GM21825 (cell line): ENCODE measurements at regions not wholly inside any gene's neighbourhood (a gene's known extent, or its start where the extent isn't known, plus 50 kb on each side); places are given as distances from the start of the nearest gene placed in this dataset.
"Not testable (repeated sequence)": the region's sequence is repeated elsewhere in the genome, so short reads cannot be mapped to it uniquely, and the experiment has no call there.

Experiments used
- ATAC-seq: cut with Tn5 transposase; IDR thresholded peaks from one replicate; pipeline ENCODE4 v1.9.1; 2021; ENCODE audit warnings: mild to moderate bottlenecking, moderate library complexity; ENCODE audit not compliant: unreplicated experiment

DNA sequence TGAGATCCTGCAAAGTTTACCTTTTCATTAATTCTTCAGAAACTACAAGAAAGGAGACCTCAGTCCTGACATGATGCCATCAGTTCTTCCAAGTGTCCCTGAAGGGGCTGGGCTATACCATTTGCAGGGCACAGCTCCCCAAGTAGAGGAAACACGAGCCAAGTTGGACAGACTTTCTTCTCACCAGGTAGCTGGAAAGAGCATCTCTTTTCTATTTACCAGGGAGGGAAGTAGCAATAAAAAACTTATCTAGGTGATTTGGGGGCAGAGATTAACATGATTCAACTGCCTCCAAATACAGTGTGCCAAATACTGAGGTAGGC lies 103.9 kb upstream of the KCND3 start:
- ATAC-seq: no peak

DNA sequence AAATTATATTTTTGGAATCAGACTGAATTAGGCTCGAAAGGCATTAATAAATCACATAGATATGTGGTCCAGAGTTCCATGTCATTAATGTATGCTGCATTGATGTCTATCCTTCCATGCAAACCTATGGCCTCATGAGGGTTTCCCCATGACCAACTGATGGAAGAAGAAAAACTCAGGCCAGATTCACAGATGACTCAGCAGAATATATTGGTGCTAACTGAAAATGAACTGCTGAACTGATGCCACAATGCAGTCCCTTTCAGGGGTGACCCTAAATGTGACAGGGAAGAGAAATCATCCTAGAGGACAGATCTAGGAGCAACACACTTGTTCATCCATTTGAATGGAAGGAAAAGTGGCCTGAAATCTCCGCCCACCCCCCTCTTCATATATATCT lies 110.5 kb upstream of the KCND3 start:
- ATAC-seq: no peak

DNA sequence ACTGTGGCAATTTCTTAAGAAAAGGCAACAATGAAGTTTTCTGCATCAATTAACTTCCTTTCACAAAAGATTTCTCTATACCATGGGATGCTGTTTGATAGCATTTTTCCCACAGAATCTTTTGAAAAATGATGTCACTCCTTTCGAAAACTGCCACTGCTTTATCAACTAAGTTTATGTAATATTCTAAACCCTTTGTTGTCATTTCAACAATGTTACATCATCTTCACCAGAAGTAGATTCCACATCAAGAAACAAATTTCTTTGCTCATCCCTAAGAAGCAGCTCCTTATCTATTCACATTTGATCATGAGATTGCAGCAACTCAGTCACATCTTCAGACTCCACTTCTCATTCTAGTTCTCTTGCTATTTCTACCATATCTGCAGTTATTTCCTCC lies 116.1 kb upstream of the KCND3 start:
- no peak for ATAC-seq

DNA sequence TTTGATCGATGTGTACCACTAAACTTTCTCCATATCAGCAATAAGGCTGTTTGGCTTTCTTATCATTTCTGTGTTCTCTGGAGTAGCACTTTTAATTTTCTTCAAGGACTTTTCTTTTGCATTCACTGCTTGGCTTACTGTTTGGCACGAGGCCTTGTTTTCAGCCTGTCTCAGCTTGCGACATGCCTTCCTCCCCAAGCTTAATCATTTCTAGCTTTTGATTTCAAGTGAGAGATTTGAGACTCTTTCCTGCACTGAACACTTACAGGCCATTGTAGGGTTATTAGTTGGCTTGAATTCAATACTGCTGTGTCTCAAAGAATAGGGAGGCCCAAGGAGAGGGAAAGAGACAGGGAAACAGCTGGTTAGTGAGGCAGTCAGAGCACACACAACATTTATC lies 120.6 kb upstream of the KCND3 start:
- ATAC-seq: no peak

DNA sequence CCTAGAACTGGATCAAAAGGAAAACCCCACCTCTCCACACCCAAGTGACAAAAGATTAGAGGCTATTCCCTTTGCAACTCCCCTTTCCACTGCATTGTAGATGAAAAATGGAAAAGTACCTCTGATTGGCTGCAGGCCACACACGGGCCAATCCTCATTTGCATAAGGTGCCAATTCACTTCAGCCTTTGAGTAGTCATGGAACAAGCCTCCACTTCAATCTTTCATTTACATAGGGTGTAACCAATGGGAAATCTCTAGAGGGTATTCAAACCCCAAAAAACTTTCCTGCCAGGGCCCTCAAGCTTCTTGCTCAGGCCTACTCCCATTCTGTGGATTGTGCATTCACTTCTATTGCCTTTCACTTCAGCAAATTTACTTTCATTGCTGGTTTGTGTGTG lies 122.3 kb upstream of the KCND3 start:
- ATAC-seq: no peak

DNA sequence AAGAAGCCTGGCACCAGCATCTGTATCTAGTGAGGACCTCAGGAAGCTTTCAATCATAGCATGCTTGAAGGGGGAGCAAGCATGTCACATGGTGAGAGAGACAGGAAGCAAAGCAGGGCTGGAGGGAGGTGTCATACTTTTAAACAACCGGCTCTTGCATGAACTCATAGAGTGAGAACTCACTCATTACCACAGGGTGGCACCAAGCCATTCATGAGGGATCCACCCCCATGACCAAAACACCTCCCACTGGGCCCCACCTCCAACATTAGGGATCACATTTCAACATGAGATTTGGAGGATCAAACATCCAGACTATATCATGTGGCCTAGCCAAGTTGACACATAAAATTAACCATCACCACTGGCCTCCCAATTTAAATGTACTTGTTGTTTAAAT lies 125.1 kb upstream of the KCND3 start:
- no peak for ATAC-seq

DNA sequence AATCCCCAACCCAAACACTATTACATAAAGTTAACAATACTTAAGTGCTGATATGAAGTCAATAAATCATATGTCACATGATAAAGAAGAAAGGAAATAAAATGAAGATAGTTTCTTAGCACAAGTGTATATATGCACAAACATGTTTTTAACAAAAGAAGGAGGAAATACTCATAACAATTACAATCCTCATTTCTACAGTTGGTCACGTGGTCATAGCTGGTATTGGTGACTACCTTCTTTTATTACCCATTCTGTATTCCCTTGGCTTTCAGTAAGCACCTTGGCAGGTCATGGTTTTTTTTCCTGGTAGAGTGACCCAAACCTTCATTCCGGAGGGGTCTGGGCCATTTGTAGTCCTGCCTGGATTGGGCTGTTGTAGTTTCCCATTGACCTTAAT lies 137.1 kb upstream of the KCND3 start:
- ATAC-seq: no peak

DNA sequence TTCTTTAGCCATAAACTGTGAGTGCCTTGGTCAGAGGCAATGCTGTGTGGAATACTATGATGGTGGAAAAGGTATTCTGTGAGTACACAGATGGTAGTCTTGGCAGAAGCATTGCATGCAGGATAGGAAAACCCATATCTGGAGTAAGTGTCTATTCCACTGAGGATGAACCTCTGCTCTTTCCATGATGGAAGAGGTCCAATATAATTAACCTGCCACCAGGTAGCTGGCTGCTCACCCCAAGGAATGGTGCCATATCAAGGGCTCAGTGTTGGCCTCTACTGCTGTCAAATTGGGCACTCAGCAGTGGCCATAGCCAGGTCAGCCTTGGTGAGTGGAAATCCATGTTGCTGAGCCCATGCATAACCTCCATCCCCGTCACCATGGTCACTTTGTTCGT lies 138.1 kb upstream of the KCND3 start:
- not testable (repeated sequence) for ATAC-seq

DNA sequence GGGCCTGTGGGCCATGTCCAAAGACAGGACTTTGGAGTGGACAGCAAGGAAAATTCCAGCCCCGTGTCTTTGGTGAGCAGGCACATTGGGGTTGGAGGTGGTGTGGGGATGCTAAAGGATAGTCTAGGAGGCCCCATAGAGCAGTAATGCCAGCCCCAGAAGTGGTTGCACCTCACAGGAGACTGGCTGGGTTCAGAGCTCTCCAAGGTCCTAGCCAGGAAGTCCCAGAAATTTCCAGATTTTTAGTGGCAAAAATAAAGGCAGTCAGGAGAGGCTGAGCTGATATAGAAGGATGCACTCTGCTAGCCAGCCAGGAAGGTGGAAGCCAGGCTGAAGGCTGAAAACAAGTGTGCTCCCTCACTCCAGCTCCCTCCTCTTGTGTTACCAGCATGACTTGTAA lies 144.0 kb upstream of the KCND3 start:
- no peak for ATAC-seq

DNA sequence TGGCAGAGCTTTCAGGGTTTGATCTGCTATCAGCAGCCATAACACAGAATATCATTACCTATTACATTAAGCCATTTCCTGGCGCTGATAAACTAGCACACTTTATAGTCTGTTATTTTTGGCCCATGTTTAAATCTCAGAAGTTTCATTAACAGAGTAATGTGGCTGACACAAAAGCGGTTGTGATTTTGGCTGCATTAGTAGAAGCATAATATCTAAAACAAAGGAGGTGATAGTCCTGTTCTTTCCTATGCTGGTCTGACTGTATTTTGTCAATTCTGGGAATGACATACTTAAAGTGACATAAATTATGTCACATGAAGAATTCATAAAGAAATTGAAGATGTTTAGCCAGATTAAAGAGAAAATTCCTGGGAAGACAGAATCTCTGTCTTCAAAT lies 151.3 kb upstream of the KCND3 start:
- no peak for ATAC-seq

DNA sequence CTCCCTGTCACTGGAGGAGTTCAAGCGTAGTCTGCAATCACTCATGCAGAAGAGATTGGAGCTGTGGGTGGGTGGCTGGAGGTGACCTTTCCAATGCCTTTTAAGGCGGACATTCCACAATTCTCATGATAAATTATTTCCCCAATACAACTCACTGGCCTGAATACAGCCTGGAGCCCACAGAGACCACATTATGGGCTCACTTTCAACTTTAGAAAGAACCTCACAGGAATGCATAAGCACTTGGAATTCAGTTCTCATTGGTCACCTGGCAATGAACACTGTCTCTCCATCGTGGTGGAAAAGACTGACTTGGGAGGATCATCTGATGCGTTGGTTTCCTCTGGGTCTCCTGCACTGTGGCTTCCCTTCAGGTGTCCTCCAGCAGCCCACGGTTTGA lies 151.8 kb upstream of the KCND3 start:
- no peak for ATAC-seq

DNA sequence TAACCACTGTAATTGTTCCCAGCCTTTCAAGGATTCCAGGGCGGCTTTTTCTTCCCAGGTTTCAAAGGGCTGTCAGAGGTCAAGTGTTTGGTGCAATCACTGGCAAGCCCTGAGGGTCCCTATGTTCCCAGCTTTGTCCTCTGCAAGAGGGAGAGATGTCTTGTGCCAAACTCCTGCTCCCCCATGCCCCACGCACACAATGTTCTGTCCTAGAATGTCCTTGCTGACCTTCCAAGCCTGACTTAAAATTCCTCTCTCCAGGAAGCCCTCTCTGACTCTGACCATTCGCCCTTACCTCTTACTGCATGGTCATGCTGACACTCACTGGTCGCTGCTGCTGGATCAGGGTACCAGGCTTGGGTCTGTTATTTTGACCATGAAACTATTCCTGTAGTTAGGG lies 152.5 kb upstream of the KCND3 start:
- ATAC-seq: no peak

DNA sequence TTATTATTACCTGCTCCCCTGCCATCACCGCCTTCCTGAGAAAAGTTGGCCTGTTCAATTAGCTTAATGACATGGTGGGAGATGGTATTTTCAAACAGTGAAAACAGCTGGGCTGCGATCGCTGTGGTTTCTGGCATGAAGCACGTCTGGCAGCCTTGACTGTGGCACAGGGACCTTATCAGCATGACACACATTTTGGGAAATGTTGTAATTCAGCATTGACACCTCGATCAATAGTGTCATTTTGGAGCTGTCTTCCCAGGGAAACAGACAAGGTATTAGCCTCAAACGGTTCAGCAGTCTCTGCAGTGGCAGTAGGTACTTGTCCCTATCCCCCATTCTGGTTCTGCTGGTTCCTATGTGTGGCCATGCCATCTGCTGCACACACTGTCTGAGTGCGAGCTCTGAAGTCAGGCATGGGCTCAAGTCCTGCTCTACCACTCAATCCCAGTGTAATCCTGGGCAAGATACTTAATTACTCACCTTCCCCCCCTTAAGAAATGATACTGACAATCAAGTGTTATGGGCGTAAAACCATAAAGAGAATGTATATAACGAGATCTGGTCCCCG lies 154.5 kb upstream of the KCND3 start:
- no peak for ATAC-seq

DNA sequence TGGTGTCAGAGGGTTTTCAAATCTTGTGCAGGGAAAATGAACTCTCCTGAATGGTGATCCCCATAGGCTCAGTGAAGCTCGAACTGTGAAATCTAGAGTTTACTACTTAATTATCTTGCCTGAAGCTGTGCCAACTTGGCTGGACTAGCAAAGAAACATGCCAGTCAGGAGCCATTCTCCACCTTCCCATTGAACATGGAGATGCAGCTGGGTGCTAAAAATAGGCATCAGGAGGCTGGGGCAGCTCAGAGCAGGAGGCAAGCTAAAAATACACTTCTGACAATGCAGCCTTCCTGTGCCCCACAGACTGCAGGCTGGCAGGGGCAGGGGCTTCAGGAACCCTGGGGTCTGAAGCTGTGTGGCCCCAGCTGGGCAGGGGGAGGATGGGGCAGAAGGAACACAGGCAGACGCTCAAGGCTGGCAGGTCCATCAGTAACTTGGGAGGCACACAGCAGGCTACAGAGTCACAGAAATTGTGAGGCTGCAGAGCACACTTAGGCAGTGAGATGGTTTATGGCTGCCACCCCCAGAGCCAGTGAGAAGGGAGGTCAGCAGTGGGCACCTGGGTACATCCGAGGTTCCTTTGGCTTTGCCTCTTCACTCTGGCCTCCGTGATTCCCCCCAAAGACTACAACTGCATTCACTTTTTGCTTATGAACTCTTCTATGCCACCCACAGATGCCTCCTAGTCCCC lies 155.4 kb upstream of the KCND3 start:
- no peak for ATAC-seq

DNA sequence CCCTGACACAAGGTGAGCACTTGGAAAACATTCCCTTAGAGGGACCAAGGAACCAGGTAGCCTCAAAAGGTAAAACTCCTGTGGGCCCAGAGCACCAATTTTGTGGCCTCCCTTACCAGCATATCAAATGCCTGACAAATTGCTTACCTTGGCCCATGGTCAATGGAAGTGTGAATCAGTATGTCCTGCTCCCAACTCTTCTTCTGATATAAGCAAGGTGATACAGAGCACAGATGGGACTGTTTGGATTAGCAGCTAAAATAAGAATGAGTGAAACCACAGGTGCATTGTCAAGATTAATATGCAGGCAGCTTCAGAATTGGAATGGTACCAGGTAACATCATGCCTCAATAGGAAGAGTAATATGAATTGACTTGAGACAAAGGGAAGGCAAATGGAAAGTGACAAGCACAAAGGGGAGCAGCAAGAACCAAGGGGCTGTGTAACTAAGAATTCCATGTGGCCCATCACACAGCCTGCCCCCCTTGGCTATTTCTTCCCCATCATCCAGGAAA lies 156.8 kb upstream of the KCND3 start:
- ATAC-seq: no peak

DNA sequence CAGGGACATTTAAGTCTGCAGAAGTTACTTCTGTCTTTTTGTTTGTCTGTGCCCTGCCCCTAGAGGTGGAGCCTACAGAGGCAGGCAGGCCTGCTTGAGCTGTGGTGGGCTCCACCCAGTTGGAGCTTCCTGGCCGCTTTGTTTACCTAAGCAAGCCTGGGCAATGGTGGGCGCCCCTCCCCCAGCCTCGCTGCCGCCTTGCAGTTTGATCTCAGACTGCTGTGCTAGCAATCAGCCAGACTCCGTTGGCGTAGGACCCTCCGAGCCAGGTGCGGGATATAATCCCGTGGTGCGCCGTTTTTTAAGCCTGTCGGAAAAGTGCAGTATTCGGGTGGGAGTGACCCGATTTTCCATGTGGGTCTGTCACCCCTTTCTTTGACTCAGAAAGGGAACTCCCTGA lies 170.7 kb upstream of the KCND3 start:
- not testable (repeated sequence) for ATAC-seq

DNA sequence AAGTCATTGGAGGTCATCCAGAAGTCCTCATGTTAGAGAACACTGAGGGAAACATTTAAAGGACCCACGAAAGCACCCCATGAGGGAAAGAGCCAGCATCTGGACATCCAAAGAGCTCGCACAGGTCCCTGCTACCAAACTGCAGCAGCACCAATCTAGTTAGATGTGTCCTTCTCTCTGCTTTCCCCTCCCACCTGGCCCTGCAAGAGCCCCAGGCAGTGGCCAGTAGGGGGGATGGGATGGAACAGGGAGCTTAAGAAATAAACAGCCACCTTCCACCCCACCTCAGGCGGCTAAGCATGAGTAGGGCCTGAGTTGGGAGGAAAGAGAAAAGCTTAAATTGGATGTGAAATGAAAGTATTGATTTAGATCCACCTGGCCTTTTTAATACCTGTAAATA lies 175.9 kb upstream of the KCND3 start:
- ATAC-seq: no peak

DNA sequence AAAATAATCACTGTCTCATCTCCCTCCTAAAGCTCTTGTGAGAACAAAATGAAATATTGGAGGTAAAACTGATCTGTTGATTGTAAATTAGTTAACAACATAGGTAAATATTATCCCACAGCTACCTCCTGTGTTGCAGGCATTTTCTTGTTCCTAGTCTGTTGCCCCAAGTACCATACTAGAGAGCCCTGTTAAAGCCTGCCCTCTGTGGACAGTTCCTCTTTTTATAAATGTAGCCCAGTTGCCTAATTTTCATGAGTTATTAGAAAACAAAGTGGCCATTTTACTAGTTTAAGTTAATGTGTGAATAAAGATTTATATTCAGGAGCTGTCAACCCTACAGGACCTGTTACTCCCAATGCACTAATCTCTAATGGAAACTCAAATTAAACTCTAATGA lies 180.0 kb upstream of the KCND3 start:
- ATAC-seq: no peak

DNA sequence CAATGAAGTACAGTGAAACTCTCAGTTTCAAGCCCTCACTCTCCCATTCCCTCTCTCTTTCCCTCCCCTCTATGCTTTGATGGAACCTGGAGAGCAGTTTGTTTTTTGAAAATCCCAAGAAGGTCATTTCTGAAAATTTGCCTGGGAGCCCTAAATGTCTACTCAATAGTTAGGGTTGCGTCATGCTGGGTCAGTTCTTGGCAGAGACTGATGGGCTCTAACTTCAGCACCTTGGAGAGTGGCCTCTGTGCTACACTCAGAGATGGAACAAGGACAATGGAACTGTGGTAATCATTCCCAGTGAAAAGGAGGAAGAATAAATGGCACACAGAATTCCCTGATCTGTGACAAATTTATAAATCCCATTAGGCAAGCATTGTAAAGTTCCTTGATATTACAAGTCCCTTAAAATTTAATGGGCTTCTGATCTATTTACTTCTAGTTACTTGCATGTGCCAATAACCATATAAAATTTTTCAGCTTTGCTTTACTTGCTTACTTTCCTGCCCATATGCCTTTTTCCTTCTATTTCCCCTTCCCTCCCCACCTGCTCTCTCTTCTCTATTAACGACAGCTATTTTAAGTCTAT lies 182.9 kb upstream of the KCND3 start:
- no peak for ATAC-seq

DNA sequence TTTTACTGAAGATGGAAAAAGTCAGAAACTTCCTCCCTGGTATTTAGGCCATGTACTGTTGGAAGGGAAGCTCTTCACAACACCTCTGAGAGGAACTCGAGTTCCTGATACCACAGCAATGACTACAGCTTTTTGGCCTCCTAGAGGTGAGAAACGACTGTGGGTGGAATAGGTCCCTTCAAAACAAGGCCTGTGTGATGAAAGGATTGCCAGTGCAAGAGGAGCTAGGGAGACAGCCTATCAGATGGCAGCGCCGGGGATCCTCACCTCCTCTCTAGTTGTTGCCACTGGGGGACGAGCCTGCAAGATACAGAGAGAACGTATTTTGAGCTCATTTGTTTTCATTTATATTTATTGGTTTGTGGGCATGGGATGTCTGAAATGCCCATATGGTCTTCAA lies 187.8 kb upstream of the KCND3 start:
- no peak for ATAC-seq

DNA sequence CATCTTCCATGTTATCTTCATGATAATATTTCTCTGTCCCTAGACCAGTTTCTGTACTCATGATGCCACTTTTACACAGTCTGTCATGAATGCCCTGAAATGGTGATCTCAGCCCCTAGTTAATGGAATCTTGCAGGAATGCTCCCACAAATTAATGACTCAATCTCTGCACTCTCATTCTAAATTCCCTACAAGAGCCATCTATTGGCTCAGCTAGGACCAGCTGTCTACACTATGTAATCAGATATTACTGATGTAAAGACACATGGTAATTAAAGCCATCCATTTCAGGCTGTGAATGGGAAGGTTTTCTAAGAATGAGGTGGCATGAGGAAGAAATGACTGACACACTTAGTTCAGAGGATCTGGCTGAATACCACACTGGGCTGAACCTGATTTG lies 199.1 kb upstream of the KCND3 start:
- no peak for ATAC-seq

DNA sequence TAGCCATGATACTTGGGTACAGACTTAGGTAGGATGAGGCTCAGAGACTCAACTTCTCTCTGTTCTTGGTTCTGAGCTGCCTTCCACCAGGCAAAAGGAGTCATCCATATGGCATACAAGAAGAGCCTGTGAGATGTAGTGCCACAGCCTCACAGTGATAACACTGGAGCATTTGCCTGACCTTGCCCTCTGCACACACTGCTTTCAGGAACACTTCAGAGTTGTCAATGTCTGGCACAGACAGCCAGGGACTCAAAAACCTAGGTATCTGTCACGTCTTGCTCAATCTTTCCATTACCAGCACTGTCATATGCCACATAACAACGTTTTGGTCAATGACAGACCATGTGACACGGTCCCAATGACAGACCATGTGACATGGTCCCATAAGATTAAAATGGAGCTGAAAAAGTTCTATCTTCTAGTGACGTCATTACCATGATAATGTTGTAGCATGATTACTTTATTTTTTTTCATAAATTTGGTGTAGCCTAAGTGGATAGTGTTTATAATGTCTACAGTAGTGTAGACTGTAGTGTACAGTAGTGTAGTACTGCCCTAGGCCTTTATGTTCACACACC lies 199.9 kb upstream of the CTTNBP2NL start:
- no peak for ATAC-seq
